ENCODE measurements at regions not wholly inside any gene's neighbourhood (a gene's known extent, or its start where the extent isn't known, plus 50 kb on each side); places are given as distances from the start of the nearest gene placed in this dataset.

GRCh38 chr6:110041830-110042229 is 63.7 kb downstream of the GPR6 start:
- no peaks in the 10 kb centered on the region for H3K27me3 Mint-ChIP-seq (ENCODE audit: low read depth)
- H3K27ac Mint-ChIP-seq = no peak overlapping the region
- ATAC-seq = no peak
- H3K4me1 Mint-ChIP-seq (ENCODE audit: low read depth) = peaks cover 28% of the 10 kb centered on the region
- no peaks in the 10 kb centered on the region for H3K36me3 Mint-ChIP-seq (ENCODE audit: low read depth)
- no peak for DNase-seq
- H3K4me3 Mint-ChIP-seq = no peak overlapping the region
- ChIA-PET POLR2A (no interaction called here), CTCF (interaction anchor here (1.0 to 6.0 kb wide), 4 partner anchors 11 to 349 kb away, joined by 3 to 203 read pairs (median 76); no protein-coding TSS in a partner anchor)
- H3K9me3 Mint-ChIP-seq (ENCODE audit: insufficient read depth) = no peaks in the 10 kb centered on the region

DNA sequence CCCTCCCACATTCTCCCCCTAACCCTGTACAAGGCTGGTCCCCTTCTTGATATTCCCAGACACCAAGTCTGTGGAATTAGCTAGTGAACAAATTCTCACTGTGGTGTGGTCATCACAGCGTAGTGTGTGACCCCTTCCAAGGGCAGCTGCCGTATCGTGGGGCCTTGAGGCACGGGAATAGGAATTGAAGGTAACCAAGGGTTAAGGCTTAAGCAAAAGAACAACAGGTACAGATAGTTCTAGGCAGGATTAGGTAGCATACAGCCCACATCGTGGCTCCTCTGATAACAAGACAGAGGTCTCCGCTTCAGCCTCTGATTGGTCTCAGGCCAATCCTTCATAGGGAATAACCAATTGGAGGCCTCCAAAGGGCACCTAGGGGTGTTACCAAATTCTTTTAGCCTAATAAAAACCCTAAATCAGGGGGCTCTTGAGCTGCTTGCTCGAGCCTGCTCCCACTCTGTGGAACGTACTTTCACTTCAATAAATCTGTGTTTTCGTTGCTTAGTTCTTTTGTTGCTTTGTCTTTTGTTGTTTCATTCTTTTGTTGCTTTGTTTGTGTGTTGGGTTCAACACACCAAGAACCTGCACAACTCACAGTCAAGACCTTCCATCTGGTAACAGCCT is 64.7 kb downstream of the GPR6 start:
- ATAC-seq (no peak), DNase-seq (no peak)
- Mint-ChIP-seq H3K9me3 (ENCODE audit: insufficient read depth) (no peaks in the 10 kb centered on the region), H3K27me3 (ENCODE audit: low read depth) (no peaks in the 10 kb centered on the region), H3K4me1 (ENCODE audit: low read depth) (peaks cover 27% of the 10 kb centered on the region), H3K27ac (no peak overlapping the region), H3K4me3 (no peak overlapping the region), H3K36me3 (ENCODE audit: low read depth) (no peaks in the 10 kb centered on the region)
- ChIA-PET POLR2A (no interaction called here), CTCF (interaction anchor here (1.0 to 4.5 kb wide), 4 partner anchors 10 to 348 kb away, joined by 3 to 123 read pairs (median 18); no protein-coding TSS in a partner anchor)

GRCh38 chr6:110043366-110043994 is 65.4 kb downstream of the GPR6 start:
- Mint-ChIP-seq H3K27me3 (ENCODE audit: low read depth) (no peaks in the 10 kb centered on the region), H3K4me1 (ENCODE audit: low read depth) (peaks cover 22% of the 10 kb centered on the region), H3K36me3 (ENCODE audit: low read depth) (no peaks in the 10 kb centered on the region), H3K27ac (no peak overlapping the region), H3K4me3 (no peak overlapping the region), H3K9me3 (ENCODE audit: insufficient read depth) (no peaks in the 10 kb centered on the region)
- CTCF ChIA-PET = interaction anchor here (1.6 to 2.4 kb wide), 2 partner anchors 338 to 347 kb away, joined by 5 to 6 read pairs; no protein-coding TSS in a partner anchor
- DNase-seq (no peak), ATAC-seq (no peak)
- POLR2A ChIA-PET = no interaction called here

DNA sequence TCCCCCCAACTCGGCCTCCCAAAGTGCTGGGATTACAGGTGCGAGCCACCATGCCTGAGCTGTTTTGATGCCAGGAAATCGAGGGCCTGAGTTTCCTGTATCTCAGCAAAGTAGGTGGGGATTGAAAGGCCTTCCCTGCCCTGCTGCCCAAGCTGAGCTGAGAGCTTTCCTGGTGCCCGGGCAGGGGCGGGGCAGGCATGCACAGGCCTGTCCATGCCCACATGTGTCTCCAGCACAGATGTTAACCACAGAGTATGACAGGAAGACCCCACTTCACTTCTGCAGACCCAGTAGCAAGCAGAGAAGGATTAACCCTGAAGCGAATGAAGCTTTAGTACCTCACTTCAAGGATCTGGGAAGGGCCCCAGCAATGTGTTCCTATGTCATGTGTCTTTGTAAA is 66.0 kb downstream of the GPR6 start:
- peaks cover 18% of the 10 kb centered on the region for H3K4me1 Mint-ChIP-seq (ENCODE audit: low read depth)
- peaks cover 2% of the 10 kb centered on the region for H3K27me3 Mint-ChIP-seq (ENCODE audit: low read depth)
- ChIA-PET CTCF (interaction anchor here (0.8 to 2.4 kb wide), 4 partner anchors 9 to 346 kb away, joined by 3 to 6 read pairs (median 4); no protein-coding TSS in a partner anchor), POLR2A (no interaction called here)
- no peak overlapping the region for H3K27ac Mint-ChIP-seq
- no peaks in the 10 kb centered on the region for H3K9me3 Mint-ChIP-seq (ENCODE audit: insufficient read depth)
- DNase-seq = no peak
- H3K36me3 Mint-ChIP-seq (ENCODE audit: low read depth) = no peaks in the 10 kb centered on the region
- no peak overlapping the region for H3K4me3 Mint-ChIP-seq
- ATAC-seq = no peak

GRCh38 chr6:110044622-110045021 is 66.5 kb downstream of the GPR6 start:
- CTCF ChIA-PET = interaction anchor here (0.8 to 2.4 kb wide), 4 partner anchors 9 to 346 kb away, joined by 3 to 6 read pairs (median 4); no protein-coding TSS in a partner anchor
- Mint-ChIP-seq H3K27me3 (ENCODE audit: low read depth) (peaks cover 2% of the 10 kb centered on the region), H3K36me3 (ENCODE audit: low read depth) (no peaks in the 10 kb centered on the region), H3K4me3 (no peak overlapping the region), H3K9me3 (ENCODE audit: insufficient read depth) (no peaks in the 10 kb centered on the region), H3K27ac (no peak overlapping the region), H3K4me1 (ENCODE audit: low read depth) (peaks cover 13% of the 10 kb centered on the region)
- POLR2A ChIA-PET = no interaction called here
- DNase-seq (no peak), ATAC-seq (no peak)

GRCh38 chr6:110048221-110048875 is 70.2 kb downstream of the GPR6 start:
- CTCF ChIA-PET = interaction anchor here (3.1 kb wide), 1 partner anchor 8 kb away, joined by 37 read pairs; no protein-coding TSS in a partner anchor
- no peak overlapping the region for H3K4me3 Mint-ChIP-seq
- H3K27me3 Mint-ChIP-seq (ENCODE audit: low read depth) = peaks cover 8% of the 10 kb centered on the region
- no peak for DNase-seq
- ATAC-seq = no peak
- POLR2A ChIA-PET = no interaction called here
- H3K27ac Mint-ChIP-seq = no peak overlapping the region
- H3K9me3 Mint-ChIP-seq (ENCODE audit: insufficient read depth) = no peaks in the 10 kb centered on the region
- peaks cover 4% of the 10 kb centered on the region for H3K4me1 Mint-ChIP-seq (ENCODE audit: low read depth)
- H3K36me3 Mint-ChIP-seq (ENCODE audit: low read depth) = no peaks in the 10 kb centered on the region

DNA sequence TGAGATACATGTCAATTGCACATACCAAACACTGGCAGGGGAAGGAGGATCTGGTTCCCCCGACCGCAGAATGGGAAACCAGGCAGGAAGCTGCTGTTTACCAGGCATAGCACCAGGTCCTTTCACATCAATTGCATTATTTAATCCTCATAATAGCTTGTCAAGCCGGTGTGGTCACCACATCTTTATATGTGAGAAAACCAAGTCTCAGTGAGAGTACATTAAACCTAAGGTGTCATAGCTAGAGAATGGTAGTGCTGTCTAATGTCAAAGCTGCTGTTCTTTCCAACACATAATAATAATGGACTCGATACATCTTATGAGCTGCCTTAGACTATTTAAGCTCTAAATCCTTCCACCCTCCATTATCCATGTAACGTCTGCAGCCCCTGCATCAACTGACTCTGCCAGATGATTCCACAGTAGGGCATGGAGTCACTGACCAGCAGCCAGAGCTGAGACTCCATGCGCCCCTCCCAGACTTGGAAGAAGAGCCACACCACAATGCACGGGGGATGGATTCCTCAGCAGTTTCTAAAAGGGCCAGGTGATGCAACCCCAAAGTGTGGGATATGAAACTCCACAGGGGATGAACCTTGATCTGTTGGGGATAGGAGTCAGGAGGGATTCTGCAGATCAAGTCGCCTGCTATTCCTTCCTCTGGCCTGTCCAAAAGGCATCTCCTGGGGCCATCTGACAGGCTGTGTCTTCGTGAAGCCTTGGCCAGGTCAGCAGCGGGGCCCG is 71.8 kb downstream of the GPR6 start:
- Mint-ChIP-seq H3K4me1 (ENCODE audit: low read depth) (no peaks in the 10 kb centered on the region), H3K4me3 (no peak overlapping the region), H3K27me3 (ENCODE audit: low read depth) (peaks cover 8% of the 10 kb centered on the region), H3K36me3 (ENCODE audit: low read depth) (no peaks in the 10 kb centered on the region), H3K27ac (no peak overlapping the region), H3K9me3 (ENCODE audit: insufficient read depth) (no peaks in the 10 kb centered on the region)
- no peak for DNase-seq
- no peak for ATAC-seq
- CTCF ChIA-PET = interaction anchor here (3.1 kb wide), 1 partner anchor 10 kb away, joined by 37 read pairs; no protein-coding TSS in a partner anchor
- POLR2A ChIA-PET = no interaction called here
